Lung (tissue), 11 donors: ENCODE measurements at regions not wholly inside any gene's neighbourhood (a gene's known extent, or its start where the extent isn't known, plus 50 kb on each side); places are given as distances from the start of the nearest gene placed in this dataset.

Source experiments
- ATAC-seq: fragments of 200-7000 bp; cut with Tn5 transposase; one replicate; pipeline ENCODE4 v1.9.1; 2020; ENCODE audit warnings: moderate number of reproducible peaks; ENCODE audit not compliant: insufficient read depth, low FRiP score
- DNase-seq, 3 donors: peaks; one replicate each; pipeline ENCODE4 v3.0.0-alpha.2; 2013 to 2017
- H3K27ac ChIP-seq, 2 donors: one replicate each; pipeline ENCODE4 v1.5.1; 2013; ENCODE audit warnings: mild to moderate bottlenecking in 2 of 2, moderate library complexity in 2 of 2, control low read depth in 1 of 2, inconsistent platforms in 1 of 2, low read depth in 1 of 2, low read length in 1 of 2
- H3K27me3 ChIP-seq, 3 donors: one replicate each; pipeline ENCODE4 v1.5.1; 2013; ENCODE audit warnings: low read length in 2 of 3; ENCODE audit not compliant: control insufficient read depth in 3 of 3, insufficient read depth in 3 of 3
- H3K36me3 ChIP-seq, 4 donors: one replicate each; pipeline ENCODE4 v1.5.1; 2013; ENCODE audit warnings: low read length in 4 of 4, mild to moderate bottlenecking in 1 of 4, moderate library complexity in 1 of 4; ENCODE audit not compliant: control insufficient read depth in 4 of 4, insufficient read depth in 4 of 4
- H3K4me1 ChIP-seq, 5 donors: one replicate each; pipeline ENCODE4 v1.5.1; 2013; ENCODE audit warnings: low read length in 5 of 5, mild to moderate bottlenecking in 2 of 5, moderate library complexity in 1 of 5; ENCODE audit not compliant: control insufficient read depth in 5 of 5, insufficient read depth in 5 of 5
- H3K4me3 ChIP-seq: one replicate; pipeline ENCODE4 v1.5.1; 2013; ENCODE audit warnings: mild to moderate bottlenecking, control low read depth, moderate library complexity
- H3K9ac ChIP-seq, 2 donors: one replicate each; pipeline ENCODE4 v1.5.1; 2013; ENCODE audit warnings: low read length in 2 of 2, control low read depth in 1 of 2; ENCODE audit not compliant: insufficient read depth in 1 of 2
- H3K9me3 ChIP-seq, 4 donors: one replicate each; pipeline ENCODE4 v1.5.1; 2013; ENCODE audit warnings: low read length in 3 of 4, mild to moderate bottlenecking in 1 of 4, moderate library complexity in 1 of 4; ENCODE audit not compliant: control insufficient read depth in 4 of 4, insufficient read depth in 3 of 4
- CTCF ChIP-seq: IDR thresholded peaks from 2 replicates; pipeline ENCODE4 v1.5.1; 2012; ENCODE audit warnings: mild to moderate bottlenecking; ENCODE audit errors: control extremely low read depth, extremely low read depth
- WGBS, 2 donors: extraction: QIAGEN DNeasy Blood & Tissue Kit; methylation state at CpG; one replicate each; pipeline ENCODE4 v1.1.7; 2013; 5-methylcytosine and 5-hydroxymethylcytosine counted together
- donor health status: control.
- donor health status: control.
- donor health status: Bipolar disorder and iron deficiency.
- donor health status: healthy.
- donor health status: DM: yes; HTN: yes; CAD: no.

GRCh38 chr22:47777426-47777825, 1015.0 kb downstream of the TBC1D22A start:
- no peak for TF ChIP-seq CTCF
- Histone ChIP-seq H3K27me3 (no peaks in the 10 kb centered on the region), H3K4me1 (peaks cover 0 to 2% (median 0%) of the 10 kb centered on the region in 5 donors), H3K9ac (no peak overlapping the region), H3K9me3 (peaks cover 0 to 2% (median 0%) of the 10 kb centered on the region in 4 donors), H3K36me3 (no peaks in the 10 kb centered on the region), H3K27ac (no peak overlapping the region), H3K4me3 (no peak overlapping the region)
- ATAC-seq (no peak), DNase-seq (no peak)
- WGBS, 2 donors, result 64 to 72% methylated on average over 1 of the region's 1 CpG

GRCh38 chr22:47776329-47776728, 1013.9 kb downstream of the TBC1D22A start:
- WGBS, 2 donors, result 42 to 43% methylated on average over 10 of the region's 10 CpGs
- Histone ChIP-seq H3K4me3 (no peak overlapping the region), H3K36me3 (no peaks in the 10 kb centered on the region), H3K9ac (no peak overlapping the region), H3K4me1 (peaks cover 0 to 2% (median 0%) of the 10 kb centered on the region in 5 donors), H3K27me3 (no peaks in the 10 kb centered on the region), H3K9me3 (peaks cover 0 to 2% (median 0%) of the 10 kb centered on the region in 4 donors), H3K27ac (no peak overlapping the region)
- ATAC-seq, result no peak
- DNase-seq, result peak in 1 of 3 donors; percentile 8
- no peak for TF ChIP-seq CTCF

GRCh38 chr22:47775686-47776085, 1013.2 kb downstream of the TBC1D22A start:
- no peak for ATAC-seq
- no peak overlapping the region for H3K27ac ChIP-seq

More at GRCh38 chr22:47775686-47776085, 1013.2 kb downstream of the TBC1D22A start:
- Histone ChIP-seq H3K9ac (no peak overlapping the region), H3K27me3 (no peaks in the 10 kb centered on the region), H3K36me3 (no peaks in the 10 kb centered on the region), H3K9me3 (peaks cover 0 to 2% (median 0%) of the 10 kb centered on the region in 4 donors), H3K4me3 (no peak overlapping the region), H3K4me1 (peaks cover 0 to 2% (median 0%) of the 10 kb centered on the region in 5 donors)
- DNase-seq, result peak in 2 of 3 donors; percentile 26 to 61
- WGBS, 2 donors, result 36 to 66% methylated on average over 4 of the region's 4 CpGs
- no peak for TF ChIP-seq CTCF
